ENCODE measurements at regions not wholly inside any gene's neighbourhood (a gene's known extent, or its start where the extent isn't known, plus 50 kb on each side); places are given as distances from the start of the nearest gene placed in this dataset.

- no peak for TF ChIP-seq NANOG (IDR thresholded peaks at IDR 0.05; ENCODE audit: insufficient read depth, low read depth, low read length, poor library complexity, severe bottlenecking)
- TF ChIP-seq MAX (IDR thresholded peaks at IDR 0.05): no peak
Observed at GRCh38 chr20:22004946-22005345, 299.5 kb downstream of the PAX1 start (continued).

Measured in H1 (cell line).